DMS 273 (cell line): ENCODE measurements at regions not wholly inside any gene's neighbourhood (a gene's known extent, or its start where the extent isn't known, plus 50 kb on each side); places are given as distances from the start of the nearest gene placed in this dataset.
A peak's percentile ranks its signal among the peaks of the same experiment; 100 is the strongest.

ENCODE experiments used
- DNase-seq: peaks from one replicate; lab custom pipeline; 2025; ENCODE audit not compliant: unreplicated experiment; lab: John Stamatoyannopoulos, UW

DNA sequence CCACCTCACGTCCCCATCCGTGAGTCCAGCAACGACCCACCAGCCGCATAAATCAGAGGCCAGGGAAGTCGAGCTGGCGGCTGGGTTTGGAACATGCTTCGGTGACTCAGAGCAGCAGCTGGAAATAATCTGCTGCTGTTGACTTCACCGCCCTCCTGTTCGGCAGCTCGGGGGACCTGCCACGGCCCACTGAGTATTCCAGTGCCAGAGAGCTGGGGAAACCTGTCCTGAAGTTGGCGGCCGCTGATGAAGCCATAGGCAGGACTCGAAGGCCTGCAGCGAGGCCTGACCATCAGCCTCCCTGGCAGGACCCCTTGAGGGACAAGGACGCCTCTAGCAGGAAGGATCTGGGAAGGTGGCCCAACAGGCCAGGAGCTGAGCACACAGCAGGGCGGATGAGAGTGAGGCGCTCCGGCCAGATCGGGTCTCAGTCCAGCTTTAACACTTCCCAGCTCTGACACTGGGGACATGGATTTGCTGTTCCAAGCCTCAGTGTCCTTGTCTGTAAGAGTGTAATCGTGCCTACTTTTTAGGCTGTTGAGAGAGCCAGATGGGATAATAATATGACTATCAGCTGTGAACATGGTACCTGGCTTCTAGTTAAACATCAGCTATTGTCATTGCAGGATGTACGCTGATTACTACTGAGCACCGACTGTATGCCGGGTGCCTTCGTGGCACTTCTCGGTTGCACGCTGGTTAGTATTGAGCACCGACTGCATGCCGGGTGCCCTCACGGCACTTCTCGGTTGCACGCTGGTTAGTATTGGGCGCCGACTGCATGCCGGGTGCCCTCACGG lies 50.4 kb upstream of the CIBAR2 start:
- peak; percentile 86 for DNase-seq

DNA sequence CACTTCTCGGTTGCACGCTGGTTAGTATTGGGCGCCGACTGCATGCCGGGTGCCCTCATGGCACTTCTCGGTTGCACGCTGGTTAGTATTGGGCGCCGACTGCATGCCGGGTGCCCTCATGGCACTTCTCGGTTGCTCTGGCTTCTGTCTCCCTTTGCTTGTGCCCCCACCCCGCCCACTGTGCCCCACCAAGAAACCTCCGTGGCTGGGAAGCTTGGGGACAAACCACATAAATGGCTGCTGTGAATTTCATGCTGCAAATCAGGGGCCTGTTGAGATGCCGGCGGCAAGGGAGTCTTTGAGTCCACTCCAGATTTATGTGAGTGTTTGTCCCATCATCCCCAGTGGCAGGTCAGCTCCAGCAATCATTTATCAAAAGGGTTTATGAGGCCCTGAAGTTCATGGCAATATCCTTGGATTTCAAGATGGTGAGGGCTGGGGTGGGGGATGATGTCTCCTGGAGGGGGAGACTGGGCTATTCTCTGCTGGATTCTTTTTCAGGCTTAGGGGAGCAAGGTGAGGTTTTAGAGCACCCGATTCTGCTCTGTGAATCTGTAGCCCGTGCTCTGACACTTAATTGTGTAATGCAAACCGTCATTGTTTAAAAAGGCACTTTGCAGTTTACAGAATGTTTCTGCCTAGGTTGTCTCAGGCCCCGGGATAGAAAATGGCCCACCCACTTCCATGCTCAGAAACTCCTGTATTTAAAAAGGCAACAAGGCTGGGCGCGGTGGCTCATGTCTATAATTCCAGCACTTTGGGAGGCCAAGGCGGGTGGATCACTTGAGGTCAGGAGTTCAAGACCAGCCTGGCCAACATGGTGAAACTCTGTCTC lies 51.2 kb upstream of the CIBAR2 start:
- no peak for DNase-seq

GRCh38 chr16:85164431-85164830 lies 52.2 kb upstream of the CIBAR2 start:
- no peak for DNase-seq

DNA sequence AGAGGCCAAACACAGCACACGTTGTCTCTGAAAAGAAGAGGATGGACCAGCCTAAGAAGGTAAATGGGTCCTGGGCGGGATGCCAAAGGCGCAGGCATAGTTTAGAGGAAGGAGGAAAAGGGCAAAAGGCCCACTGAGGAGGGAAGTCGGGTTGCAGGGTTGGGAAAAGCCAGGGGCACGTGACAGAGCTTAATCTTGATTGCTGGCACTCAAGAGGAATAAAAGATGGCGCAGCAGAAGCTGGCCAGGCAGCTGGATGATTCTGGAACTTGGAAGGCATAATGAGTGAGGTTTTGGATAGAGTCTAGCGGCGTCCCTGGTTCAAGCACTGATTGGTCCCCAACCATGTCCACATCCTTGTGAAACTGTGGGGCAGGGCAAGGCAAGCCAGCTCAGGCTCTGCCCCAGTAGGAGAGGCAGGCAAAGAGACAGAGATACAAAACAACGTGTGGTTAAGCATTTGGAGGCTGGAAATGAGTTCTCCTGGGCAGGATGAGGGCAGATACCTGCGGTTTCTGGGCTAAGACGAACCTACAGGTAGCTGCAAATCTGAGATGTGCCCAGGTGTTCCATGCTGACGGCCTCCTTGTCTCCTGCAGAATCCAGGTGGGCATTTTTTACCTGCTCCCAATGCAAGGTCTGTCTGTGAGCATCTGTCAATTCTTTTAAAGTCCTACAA lies 52.7 kb upstream of the CIBAR2 start:
- no peak for DNase-seq

GRCh38 chr16:85165781-85166180 lies 53.5 kb upstream of the CIBAR2 start:
- DNase-seq, result no peak

DNA sequence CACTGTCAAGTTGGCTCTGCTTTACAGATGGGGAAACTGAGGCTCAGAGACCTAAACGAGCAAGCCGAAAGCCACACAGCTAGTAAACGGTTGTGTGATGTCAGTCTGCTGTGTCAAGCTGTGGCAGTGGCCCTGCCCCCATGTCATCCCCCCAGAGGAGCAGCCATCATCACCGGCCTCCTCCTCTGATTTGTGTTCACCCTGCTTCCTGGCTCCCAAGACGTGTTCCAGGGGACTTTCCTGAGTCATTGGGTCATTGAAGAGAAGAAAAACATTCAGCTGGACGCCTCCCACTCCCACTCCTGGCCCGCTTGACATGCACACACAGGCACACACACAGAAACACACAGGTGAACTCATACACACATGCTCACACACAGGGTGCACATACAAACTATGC lies 54.0 kb upstream of the CIBAR2 start:
- DNase-seq, result no peak

DNA sequence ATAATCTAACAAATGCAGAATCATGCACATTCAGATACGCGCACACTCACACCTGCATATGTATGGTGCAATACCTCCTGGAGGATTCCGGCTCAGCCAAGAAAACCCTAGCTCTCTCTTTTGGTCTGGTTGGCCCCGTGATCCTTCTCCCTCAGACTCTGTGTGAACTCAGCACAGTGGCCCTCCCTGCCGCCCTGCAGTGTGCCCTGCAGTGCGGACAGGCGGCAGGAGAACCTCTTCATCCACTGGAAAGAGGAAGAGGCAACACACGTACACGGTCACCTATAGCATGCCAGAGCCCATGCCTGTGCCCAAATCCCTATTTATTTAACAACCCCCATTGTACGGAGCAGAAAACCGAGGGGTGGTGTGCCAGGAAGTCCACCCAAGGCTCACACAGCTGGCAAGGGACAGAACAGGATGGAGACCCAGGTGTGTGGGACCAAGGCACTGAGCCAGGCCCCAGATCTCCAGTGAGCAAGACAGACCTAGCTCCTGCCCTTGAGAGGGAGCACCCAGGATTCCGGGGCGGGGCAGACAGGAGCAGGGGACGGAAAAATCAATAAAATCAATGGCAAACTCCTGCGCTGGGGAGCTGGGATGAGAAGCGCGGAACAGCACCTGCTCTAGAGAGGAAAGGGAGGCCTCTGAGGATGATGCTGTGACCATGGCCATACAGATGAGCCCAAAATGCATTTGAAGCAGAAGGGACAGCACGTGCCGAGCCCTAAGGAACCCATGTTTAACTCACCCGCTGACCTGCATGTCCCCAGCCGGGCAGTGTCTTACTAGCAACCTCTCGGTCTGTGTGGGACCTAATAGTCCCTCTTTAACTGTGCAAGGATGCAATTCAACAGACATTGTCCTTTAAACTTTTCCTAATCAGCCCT lies 54.7 kb upstream of the CIBAR2 start:
- DNase-seq, result no peak

GRCh38 chr16:85167589-85168537 lies 55.6 kb upstream of the CIBAR2 start:
- DNase-seq, result no peak

GRCh38 chr16:85168732-85169256 lies 56.5 kb upstream of the CIBAR2 start:
- peak; percentile 81 for DNase-seq

DNA sequence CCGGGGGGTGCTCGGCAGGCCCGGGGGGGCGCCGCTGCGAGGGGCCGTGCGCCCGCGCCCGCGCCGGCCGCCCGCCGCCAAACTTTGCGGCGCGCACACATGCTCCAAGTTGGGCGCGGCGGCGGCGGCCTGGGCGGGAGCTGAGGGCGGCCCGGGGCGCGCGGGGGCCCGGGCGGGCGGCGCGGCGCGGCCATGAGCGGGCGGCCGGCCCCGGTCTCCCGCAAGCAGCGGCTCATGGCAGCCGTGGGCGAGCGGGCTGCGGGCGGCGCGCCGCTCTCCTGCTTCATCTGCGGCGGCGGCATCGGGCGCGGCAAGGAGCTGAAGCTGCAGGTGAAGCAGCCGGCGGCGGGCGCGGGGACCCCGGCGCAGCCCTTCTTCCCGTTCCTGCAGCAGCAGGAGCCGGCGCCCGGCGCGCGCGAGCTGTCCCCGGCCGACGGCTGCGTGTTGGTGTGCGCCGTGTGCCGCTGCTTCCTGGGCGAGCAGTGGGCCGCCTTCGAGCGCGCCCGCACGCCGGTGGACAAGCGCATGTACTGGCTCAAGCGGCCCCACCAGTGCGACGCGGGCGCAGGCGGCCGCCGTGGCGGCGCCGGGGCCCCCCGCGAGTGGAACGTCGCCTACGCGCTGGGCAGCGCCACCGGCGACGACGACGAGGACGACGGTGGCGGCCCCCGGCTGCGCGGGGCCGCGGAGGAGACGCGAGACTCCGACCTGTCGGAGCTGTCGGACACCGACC lies 57.2 kb upstream of the CIBAR2 start:
- peak; percentile 80 for DNase-seq

- DNase-seq, result no peak
Measured at GRCh38 chr16:85170066-85170491, 57.8 kb upstream of the CIBAR2 start.

DNA sequence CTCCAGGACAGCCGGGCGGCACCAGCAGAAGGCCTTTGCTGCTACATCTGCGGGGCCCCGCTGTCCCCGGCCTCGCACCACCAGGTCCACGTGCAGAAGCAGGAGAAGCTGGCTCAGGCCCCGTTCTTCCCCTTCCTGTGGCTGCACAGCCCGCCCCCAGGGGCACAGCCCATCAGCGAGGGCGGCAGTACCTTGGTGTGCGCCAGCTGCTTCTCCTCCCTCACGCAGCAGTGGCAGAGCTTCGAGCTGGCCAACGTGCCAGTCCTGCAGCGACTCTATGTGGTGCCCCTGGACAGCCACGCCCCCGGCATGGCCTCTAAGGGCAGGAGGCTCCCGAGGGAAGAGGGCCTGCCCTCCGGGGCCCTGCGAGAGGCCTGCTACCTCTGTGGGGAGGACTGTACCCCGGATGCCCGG lies 58.3 kb upstream of the CIBAR2 start:
- peak; percentile 90 for DNase-seq

DNA sequence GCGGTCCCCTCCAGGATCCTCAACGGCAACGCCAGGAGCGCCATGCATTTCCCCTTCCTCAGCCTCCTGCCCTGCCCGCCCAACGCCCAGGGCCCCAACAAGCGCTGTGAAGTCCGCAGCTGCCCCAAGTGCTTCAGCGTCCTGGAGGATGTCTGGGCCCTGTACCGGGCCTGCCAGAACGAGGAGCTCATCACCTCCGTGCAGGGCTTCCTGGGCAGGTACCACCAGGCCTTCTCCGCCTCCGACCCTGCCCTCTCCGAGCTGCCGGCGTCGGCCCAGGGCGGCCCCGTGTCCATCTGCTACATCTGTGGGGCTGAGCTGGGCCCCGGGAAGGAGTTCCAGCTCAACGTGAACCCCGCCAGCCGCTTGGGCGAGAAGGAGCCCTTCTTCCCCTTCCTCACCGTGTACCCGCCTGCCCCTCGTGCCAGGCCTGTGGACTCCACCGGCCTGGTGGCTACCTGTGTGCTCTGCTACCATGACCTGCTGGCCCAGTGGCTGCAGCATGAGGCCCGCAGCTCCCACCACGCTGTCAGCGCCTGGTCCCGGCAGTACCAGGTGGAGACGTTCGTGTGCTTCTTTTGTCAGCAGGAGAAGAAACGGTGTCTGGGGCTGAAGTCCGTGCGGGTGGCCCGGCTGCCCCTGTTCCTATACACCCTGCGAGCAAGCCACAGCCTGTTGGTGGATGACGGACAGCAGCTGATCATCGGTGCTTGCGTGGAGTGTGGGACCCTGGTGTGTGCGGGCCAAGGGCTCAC lies 58.9 kb upstream of the CIBAR2 start:
- peak; percentile 78 for DNase-seq

GRCh38 chr16:85171759-85172454 lies 59.6 kb upstream of the CIBAR2 start:
- peak; percentile 81 for DNase-seq

GRCh38 chr16:85172455-85173145 lies 60.3 kb upstream of the CIBAR2 start:
- DNase-seq, result peak; percentile 90

GRCh38 chr16:85173146-85173980 lies 61.1 kb upstream of the CIBAR2 start:
- no peak for DNase-seq
